ENCODE measurements at regions not wholly inside any gene's neighbourhood (a gene's known extent, or its start where the extent isn't known, plus 50 kb on each side); places are given as distances from the start of the nearest gene placed in this dataset.

DNA sequence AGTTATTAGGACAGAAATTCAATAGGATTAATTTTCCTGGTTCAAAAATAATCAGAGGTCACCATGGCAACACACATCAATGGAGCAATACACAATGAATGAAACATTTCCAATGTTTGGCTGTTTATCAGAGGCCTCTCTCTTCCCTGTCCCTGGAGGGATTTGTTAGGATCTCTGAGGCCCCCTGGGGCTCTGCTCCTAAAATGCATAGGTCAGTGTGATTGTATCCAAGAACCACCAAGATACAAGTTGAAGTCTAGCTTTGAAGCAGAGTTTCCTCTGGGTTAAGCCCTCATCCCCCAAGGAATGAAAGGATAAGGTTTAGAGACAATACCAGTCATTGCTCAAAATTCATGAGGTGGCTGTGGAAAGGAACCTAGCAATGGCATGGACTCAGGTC lies 561.2 kb upstream of the C16orf82 start:
- TF ChIP-seq, protein P1, sequence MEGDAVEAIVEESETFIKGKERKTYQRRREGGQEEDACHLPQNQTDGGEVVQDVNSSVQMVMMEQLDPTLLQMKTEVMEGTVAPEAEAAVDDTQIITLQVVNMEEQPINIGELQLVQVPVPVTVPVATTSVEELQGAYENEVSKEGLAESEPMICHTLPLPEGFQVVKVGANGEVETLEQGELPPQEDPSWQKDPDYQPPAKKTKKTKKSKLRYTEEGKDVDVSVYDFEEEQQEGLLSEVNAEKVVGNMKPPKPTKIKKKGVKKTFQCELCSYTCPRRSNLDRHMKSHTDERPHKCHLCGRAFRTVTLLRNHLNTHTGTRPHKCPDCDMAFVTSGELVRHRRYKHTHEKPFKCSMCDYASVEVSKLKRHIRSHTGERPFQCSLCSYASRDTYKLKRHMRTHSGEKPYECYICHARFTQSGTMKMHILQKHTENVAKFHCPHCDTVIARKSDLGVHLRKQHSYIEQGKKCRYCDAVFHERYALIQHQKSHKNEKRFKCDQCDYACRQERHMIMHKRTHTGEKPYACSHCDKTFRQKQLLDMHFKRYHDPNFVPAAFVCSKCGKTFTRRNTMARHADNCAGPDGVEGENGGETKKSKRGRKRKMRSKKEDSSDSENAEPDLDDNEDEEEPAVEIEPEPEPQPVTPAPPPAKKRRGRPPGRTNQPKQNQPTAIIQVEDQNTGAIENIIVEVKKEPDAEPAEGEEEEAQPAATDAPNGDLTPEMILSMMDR (IDR thresholded peaks at IDR 0.05; ENCODE audit: low read depth, low read length, poor library complexity, severe bottlenecking): no peak
- TF ChIP-seq EZH2phosphoT487 (IDR thresholded peaks at IDR 0.05; ENCODE audit: borderline replicate concordance, low read length): no peak
